ENCODE measurements at regions not wholly inside any gene's neighbourhood (a gene's known extent, or its start where the extent isn't known, plus 50 kb on each side); places are given as distances from the start of the nearest gene placed in this dataset.
"Not testable (repeated sequence)": the region's sequence is repeated elsewhere in the genome, so short reads cannot be mapped to it uniquely, and the experiment has no call there.

DNA sequence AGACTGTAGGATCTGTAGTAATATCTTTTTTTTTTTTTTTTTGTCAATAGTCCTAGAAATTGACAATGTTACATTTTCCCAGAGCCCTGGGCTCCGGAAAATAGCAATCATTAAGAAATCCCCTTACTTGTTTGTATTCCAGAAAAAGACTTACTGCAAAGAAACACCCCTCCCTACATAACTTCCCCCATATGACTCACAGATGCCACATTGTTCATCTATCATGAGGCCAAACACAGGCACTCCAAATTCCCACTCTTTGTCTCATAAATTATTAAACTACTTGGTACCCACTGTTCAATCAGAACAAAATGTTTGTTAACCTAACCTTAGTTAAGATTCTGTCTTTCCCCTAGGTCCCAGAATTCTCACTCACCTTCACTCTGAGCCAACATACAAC lies 53.5 kb downstream of the TEX51 start:
- H3K4me1 Mint-ChIP-seq, result no peaks in the 10 kb centered on the region
- H3K27me3 Mint-ChIP-seq, result peaks cover 19% of the 10 kb centered on the region
- no peak overlapping the region for H3K27ac Mint-ChIP-seq
- no peak overlapping the region for H3K4me3 Mint-ChIP-seq
- H3K9me3 Mint-ChIP-seq, result peaks cover 5% of the 10 kb centered on the region
- DNase-seq (ENCODE audit: low spot score in 2 of 2), result no peak
- no peak for ATAC-seq (ENCODE audit: low read depth)
- H3K36me3 Mint-ChIP-seq, result no peaks in the 10 kb centered on the region

DNA sequence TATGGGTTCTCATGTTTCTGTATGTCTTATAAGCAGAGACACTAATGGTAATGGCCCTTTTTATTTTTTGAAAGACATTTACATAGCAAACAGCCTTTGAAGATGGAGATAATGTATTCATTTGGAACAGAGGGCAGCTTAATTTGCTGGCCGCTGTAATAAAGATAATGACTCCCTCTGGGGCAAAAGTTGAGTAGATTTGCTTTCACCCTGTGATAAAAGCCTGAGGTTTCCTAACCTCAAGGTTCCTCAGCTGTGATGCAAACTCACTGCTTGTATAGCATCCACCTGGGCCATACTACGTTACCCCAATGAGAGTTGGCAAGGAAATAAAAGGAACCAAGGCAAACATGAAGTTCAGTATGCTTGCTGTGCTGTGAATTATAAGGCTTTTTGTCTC lies 54.8 kb downstream of the TEX51 start:
- H3K9me3 Mint-ChIP-seq, result peaks cover 5% of the 10 kb centered on the region
- DNase-seq (ENCODE audit: low spot score in 2 of 2) (no peak), ATAC-seq (ENCODE audit: low read depth) (no peak)
- no peak overlapping the region for H3K27ac Mint-ChIP-seq
- no peaks in the 10 kb centered on the region for H3K4me1 Mint-ChIP-seq
- H3K27me3 Mint-ChIP-seq, result peaks cover 13% of the 10 kb centered on the region
- H3K36me3 Mint-ChIP-seq, result no peaks in the 10 kb centered on the region
- H3K4me3 Mint-ChIP-seq, result no peak overlapping the region

DNA sequence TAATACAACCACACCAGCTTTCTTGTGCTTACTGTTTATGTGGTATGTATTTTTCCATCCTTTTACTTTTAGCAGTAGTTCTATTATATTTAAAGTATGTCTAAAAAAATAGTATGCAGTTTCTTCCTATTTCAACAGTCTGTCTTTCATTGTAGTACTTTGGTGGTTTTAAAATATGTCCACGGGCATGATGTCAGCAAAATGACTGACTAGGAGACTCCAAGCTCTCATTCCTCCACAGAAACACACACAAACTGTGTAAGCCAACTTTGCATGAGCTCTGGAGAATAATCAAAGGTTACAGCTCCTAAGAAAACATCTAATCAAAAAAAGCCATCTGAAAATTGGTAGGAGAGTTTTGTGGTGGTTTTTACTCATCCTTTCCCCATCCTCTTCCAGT lies 56.1 kb downstream of the TEX51 start:
- ATAC-seq (ENCODE audit: low read depth), result no peak
- H3K4me1 Mint-ChIP-seq, result no peaks in the 10 kb centered on the region
- no peak overlapping the region for H3K4me3 Mint-ChIP-seq
- no peak for DNase-seq (ENCODE audit: low spot score in 2 of 2)
- H3K27ac Mint-ChIP-seq, result no peak overlapping the region
- no peaks in the 10 kb centered on the region for H3K36me3 Mint-ChIP-seq
- peaks cover 5% of the 10 kb centered on the region for H3K9me3 Mint-ChIP-seq
- H3K27me3 Mint-ChIP-seq, result peaks cover 13% of the 10 kb centered on the region

DNA sequence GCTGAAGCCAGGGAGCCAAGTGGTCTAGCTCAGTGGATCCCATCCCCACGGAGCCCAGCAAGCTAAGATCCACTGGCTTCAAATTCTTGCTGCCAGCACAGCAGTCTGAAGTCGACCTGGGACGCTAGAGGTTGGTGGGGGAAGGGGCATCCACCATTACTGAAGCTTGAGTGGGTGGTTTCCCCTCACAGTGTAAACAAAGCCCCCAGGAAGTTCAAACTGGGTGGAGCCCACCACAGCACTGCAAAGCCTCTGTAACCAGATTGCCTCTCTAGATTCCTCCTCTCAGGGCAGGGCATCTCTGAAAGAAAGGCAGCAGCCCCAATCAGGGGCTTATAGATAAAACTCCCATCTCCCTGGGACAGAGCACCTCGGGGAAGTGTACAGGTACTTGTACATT lies 58.1 kb downstream of the TEX51 start:
- not testable (repeated sequence) for DNase-seq (ENCODE audit: low spot score in 2 of 2)

DNA sequence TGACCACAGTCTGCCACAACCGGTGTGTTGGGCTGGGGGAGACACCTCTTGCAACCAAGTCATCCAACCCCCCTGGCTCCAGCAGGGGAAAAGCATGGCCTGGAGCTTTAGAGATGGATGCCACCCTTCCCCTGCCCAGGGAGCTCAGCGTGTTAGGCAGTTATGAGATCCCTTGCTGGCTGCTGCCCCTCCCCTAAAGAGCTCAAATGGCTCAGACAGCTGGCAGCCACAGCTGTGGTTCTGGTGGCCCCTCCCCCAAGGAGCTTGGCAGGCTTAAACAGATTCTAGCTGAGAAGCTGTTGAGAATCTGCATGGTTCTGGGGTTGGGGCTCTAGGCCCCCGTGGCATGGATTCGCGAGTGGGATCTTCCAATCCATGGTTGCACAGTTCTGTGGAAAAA lies 64.7 kb downstream of the TEX51 start:
- no peak for DNase-seq (ENCODE audit: low spot score in 2 of 2)
- no peak for ATAC-seq (ENCODE audit: low read depth)
- peaks cover 28% of the 10 kb centered on the region for H3K27me3 Mint-ChIP-seq
- no peak overlapping the region for H3K4me3 Mint-ChIP-seq
- peaks cover 10% of the 10 kb centered on the region for H3K9me3 Mint-ChIP-seq
- no peak overlapping the region for H3K27ac Mint-ChIP-seq
- no peaks in the 10 kb centered on the region for H3K4me1 Mint-ChIP-seq
- peaks cover 1% of the 10 kb centered on the region for H3K36me3 Mint-ChIP-seq

More for the DNA sequence above, 58.1 kb downstream of the TEX51 start:
- not testable (repeated sequence) for H3K4me3 Mint-ChIP-seq; H3K36me3 Mint-ChIP-seq; ATAC-seq (ENCODE audit: low read depth); H3K27ac Mint-ChIP-seq; H3K4me1 Mint-ChIP-seq; H3K9me3 Mint-ChIP-seq
- peaks cover 13% of the 10 kb centered on the region for H3K27me3 Mint-ChIP-seq

DNA sequence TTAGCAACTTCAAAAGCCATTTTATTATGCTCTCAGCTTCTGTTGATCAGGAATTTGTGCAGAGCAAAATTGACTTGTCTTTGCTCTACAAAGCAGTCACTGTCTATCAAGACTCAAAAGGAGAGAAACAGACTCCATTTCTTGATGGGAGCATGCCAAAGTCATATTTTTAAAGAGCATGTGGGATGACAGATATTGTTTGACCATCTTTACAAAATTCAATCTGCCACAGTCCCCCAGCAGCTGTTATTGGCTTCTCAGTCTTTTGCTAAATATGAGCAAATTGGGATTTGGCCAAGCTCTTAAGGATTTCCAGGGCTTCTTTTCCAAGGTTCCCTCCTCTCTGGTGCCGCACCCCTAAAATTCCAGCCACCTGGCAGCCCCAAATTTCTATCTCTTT lies 67.9 kb downstream of the TEX51 start:
- Mint-ChIP-seq H3K4me3 (no peak overlapping the region), H3K27me3 (peaks cover 30% of the 10 kb centered on the region), H3K9me3 (peaks cover 6% of the 10 kb centered on the region), H3K27ac (no peak overlapping the region), H3K4me1 (no peaks in the 10 kb centered on the region), H3K36me3 (no peaks in the 10 kb centered on the region)
- ATAC-seq (ENCODE audit: low read depth) (no peak), DNase-seq (ENCODE audit: low spot score in 2 of 2) (no peak)

DNA sequence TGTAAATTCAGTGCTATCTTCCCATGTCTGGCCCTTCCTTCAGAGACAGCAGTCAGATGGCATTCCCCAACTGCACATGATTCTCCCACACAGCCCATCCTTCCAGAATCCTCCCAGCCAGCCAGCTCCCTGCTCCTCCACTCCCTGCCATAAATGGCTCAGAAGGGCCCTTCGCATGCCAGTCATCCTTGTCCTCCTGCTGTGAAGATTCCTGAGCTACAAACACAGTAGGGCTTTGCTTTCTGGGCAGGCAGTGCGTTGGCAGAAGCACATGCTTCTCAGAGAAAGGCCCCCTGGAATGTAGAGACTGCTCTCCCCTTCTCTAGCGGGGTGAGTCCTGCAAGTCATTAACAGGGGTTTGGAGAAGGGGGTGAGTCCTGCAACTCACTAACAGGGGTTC lies 71.9 kb downstream of the TEX51 start:
- no peak for ATAC-seq (ENCODE audit: low read depth)
- DNase-seq (ENCODE audit: low spot score in 2 of 2), result no peak
- H3K36me3 Mint-ChIP-seq, result no peaks in the 10 kb centered on the region
- H3K4me1 Mint-ChIP-seq, result peaks cover 2% of the 10 kb centered on the region
- H3K4me3 Mint-ChIP-seq, result peak overlapping the region; percentile 15
- H3K9me3 Mint-ChIP-seq, result peaks cover 2% of the 10 kb centered on the region
- no peak overlapping the region for H3K27ac Mint-ChIP-seq
- peaks cover 28% of the 10 kb centered on the region for H3K27me3 Mint-ChIP-seq

DNA sequence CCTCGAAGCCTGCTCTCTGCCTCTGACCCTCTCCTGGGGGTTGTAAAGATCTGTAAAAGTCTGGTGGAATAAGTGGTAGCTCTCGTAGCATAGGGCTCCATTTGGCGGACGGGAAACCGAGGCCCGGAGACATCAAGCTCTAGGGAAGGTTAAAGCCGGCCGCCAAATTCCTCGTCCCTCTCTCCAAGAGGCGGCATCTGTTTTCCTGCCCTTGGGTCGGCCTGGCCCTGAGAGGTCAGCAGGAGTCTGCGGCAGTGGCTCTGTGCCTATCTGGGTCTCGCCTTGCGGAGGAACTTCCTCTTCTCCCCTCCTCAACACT lies 72.4 kb downstream of the TEX51 start:
- Mint-ChIP-seq H3K36me3 (no peaks in the 10 kb centered on the region), H3K27ac (no peak overlapping the region), H3K4me3 (no peak overlapping the region), H3K27me3 (peaks cover 25% of the 10 kb centered on the region), H3K9me3 (no peaks in the 10 kb centered on the region), H3K4me1 (peaks cover 2% of the 10 kb centered on the region)
- no peak for ATAC-seq (ENCODE audit: low read depth)
- no peak for DNase-seq (ENCODE audit: low spot score in 2 of 2)

DNA sequence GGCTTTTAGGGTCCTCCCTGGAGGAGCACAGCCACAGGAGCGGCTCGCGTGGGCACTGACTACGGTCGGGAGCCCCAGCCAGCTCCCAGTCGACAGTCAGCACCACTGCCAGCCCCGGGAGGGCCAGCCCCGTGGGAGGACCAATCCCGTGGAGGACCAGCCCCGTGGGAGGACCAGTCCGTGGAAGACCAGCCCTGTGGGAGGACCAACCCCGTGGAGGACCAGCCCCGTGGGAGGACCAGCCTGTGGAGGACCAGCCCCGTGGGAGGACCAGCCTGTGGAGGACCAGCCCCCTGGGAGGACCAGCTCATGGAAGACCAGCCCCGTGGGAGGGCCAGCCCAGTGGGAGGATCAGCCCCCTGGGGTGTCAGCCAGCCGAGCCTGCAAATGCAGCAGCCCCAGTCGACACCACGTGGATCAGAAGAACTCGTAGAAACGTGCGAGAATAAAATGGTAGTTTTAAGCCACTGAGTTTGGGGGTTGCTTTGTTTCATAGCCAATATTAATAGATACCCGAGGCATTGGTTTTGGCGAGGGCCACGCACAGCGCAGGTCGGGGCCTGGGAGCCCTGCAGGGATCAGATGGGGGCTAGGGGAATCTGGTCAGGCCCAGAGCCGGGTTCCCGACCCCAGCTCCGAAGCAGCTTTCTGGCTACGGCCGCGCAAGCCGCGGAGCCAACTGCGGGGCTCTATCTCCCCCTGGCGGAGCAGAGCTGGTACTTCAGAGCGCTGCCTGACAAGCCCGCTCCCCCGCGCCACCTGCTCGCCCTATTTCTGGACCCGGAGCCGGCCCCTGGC lies 73.0 kb downstream of the TEX51 start:
- Mint-ChIP-seq H3K4me3 (peak overlapping the region; percentile 69), H3K27me3 (peaks cover 24% of the 10 kb centered on the region), H3K27ac (no peak overlapping the region), H3K36me3 (no peaks in the 10 kb centered on the region), H3K4me1 (peaks cover 2% of the 10 kb centered on the region), H3K9me3 (no peaks in the 10 kb centered on the region)
- peak; percentile 89 for ATAC-seq (ENCODE audit: low read depth)
- peak; percentile 69 to 77 for DNase-seq (ENCODE audit: low spot score in 2 of 2)

DNA sequence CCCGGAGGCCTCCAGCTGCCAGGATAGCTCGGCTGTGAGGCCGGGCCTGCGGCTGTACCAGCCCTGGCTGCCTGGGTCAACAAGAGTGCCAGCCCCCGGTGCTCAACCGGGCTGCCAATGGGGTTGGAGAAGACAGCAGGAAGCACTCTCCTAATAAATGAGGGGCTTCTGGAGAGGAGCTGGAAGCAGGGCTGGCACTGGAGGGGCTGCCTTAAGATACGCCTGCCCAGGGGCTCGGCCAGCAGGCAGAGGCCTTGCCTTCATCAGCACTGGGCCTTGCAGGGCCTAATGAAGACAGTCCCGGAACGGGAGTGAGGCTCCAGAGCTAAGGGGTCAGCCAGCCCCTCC lies 73.6 kb downstream of the TEX51 start:
- H3K27me3 Mint-ChIP-seq, result peaks cover 21% of the 10 kb centered on the region

DNA sequence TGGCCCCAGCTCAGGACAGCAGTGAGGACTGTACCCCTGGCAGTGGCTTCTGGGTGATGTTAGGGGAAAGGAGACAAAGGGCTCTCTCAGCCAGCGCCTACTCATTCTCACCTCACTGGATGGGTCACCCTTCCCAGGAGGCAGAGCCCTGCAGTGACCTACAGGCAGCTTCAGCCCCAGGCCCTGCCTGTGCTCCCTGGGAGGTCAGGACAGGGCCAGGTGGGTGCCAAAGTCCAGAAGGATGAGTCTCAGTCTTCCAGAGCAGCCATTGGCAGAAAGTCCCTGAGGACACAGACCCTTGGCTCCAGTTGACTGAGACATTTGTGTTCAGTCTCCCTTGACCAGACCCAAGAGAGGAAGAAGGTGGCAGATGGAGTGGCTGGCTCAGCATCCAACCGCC lies 75.1 kb downstream of the TEX51 start:
- no peak for DNase-seq (ENCODE audit: low spot score in 2 of 2)
- H3K27ac Mint-ChIP-seq, result no peak overlapping the region
- peaks cover 19% of the 10 kb centered on the region for H3K27me3 Mint-ChIP-seq
- peaks cover 2% of the 10 kb centered on the region for H3K4me1 Mint-ChIP-seq
- no peak for ATAC-seq (ENCODE audit: low read depth)
- no peaks in the 10 kb centered on the region for H3K9me3 Mint-ChIP-seq
- no peak overlapping the region for H3K4me3 Mint-ChIP-seq
- no peaks in the 10 kb centered on the region for H3K36me3 Mint-ChIP-seq

More for the DNA sequence above, 73.6 kb downstream of the TEX51 start:
- Mint-ChIP-seq H3K9me3 (no peaks in the 10 kb centered on the region), H3K27ac (no peak overlapping the region), H3K36me3 (no peaks in the 10 kb centered on the region), H3K4me3 (no peak overlapping the region), H3K4me1 (peaks cover 2% of the 10 kb centered on the region)
- ATAC-seq (ENCODE audit: low read depth) (no peak), DNase-seq (ENCODE audit: low spot score in 2 of 2) (no peak)

DNA sequence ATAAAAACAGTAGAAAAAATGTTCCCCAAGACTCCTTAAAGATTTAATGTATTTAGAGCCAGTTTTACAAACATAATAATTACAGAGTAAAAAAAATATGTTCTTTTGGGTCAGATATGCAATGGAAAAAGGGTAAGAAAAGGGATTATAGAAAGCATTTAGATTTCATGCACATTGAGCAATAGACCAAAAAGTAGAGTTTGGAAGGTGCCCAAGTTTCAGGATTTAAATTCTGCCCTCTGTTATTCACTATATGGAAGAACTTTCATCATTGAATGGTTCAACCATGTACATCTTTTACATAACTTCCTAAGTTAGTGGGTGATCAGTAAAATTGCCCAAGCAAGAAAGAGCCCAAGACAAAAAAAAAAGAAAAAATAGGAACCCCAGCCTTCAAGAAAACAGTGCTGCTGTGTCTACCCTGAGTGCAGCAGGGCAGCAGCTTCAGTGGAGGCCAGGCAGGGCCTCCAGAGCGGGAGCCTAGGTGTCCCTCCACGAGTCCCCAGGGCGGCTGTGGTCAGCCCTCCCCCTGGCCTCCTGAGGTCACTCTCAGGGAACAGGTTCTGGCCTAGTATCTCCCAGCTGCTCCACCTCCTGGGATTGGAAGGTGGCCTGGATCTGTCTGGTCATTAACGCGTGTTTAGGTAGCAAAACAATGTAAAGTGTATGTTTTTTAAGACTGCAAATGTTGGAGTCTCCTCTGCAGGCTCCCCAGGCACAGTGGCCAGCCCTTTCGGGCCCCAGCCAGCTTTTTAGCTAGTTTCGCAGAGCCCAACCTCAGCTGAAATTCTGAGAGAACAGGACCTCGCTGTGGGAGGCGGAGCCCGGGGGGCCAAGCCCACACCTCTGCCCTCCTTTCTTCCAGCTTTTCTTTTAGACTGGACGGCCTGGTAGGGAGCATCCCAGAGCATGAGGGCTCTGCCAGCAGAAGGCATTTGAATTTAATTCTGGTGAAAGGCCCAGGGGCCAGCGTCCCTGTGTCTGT lies 77.3 kb downstream of the TEX51 start:
- ATAC-seq (ENCODE audit: low read depth) (no peak), DNase-seq (ENCODE audit: low spot score in 2 of 2) (no peak)
- H3K9me3 Mint-ChIP-seq, result no peaks in the 10 kb centered on the region
- H3K27me3 Mint-ChIP-seq, result peaks cover 17% of the 10 kb centered on the region
- peaks cover 2% of the 10 kb centered on the region for H3K4me1 Mint-ChIP-seq
- H3K36me3 Mint-ChIP-seq, result no peaks in the 10 kb centered on the region
- no peak overlapping the region for H3K4me3 Mint-ChIP-seq
- no peak overlapping the region for H3K27ac Mint-ChIP-seq

DNA sequence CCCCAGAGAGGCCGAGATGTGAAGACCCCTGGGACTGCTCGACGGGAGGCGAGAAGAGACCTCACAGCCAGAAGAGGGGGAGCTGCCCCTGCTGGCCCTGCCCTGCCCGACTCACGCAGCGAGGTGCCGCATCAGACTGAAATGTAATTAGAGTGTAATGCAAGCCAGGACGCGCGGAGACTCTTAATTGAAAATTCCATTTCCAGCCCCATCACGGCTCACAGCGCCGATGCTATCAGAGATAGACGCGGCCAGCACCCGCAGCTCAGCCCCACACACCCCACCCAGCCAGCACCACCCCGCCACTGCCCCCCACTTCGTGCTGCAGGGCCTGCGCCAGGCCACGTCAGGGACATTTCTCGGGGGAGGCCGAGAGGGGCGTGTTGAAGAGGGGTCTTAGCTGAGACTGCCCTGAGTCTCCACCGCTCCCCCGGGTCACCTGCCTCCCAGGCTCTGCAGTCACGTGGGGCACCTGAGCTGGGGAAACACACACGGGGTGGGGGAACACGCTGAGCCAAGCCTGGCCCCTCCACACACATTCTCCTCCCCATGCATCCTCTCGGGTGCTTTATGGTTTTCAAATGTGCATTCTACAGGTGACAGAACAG lies 78.1 kb downstream of the TEX51 start:
- Mint-ChIP-seq H3K4me3 (no peak overlapping the region), H3K36me3 (no peaks in the 10 kb centered on the region), H3K9me3 (no peaks in the 10 kb centered on the region), H3K4me1 (peaks cover 2% of the 10 kb centered on the region), H3K27me3 (peaks cover 17% of the 10 kb centered on the region), H3K27ac (no peak overlapping the region)
- DNase-seq (ENCODE audit: low spot score in 2 of 2) (no peak), ATAC-seq (ENCODE audit: low read depth) (no peak)

DNA sequence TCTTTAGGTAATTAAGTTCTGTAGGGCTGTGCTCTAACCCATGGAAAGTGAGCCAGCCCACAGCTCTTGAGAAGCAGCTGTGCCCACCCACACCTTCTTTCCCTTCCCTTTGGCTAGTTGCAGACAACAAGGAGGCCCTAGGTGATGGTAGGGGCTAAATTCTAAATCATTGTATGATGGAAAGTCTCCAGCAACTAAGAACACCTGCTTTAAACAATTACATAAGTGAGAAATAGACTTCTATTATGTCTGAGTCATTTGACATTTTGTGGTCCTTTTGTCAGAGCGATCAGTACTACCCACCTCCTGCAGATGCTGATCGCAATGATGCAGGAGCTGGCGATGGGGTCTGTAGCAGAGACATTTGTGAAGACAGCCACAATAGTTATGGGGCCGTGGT lies 79.6 kb downstream of the TEX51 start:
- Mint-ChIP-seq H3K27ac (no peak overlapping the region), H3K4me1 (no peaks in the 10 kb centered on the region), H3K9me3 (no peaks in the 10 kb centered on the region), H3K36me3 (no peaks in the 10 kb centered on the region), H3K4me3 (no peak overlapping the region), H3K27me3 (peaks cover 12% of the 10 kb centered on the region)
- ATAC-seq (ENCODE audit: low read depth) (no peak), DNase-seq (ENCODE audit: low spot score in 2 of 2) (no peak)

Measured in memory B cell (primary cell).